Osteoblast (primary cell): ENCODE measurements at regions not wholly inside any gene's neighbourhood (a gene's known extent, or its start where the extent isn't known, plus 50 kb on each side); places are given as distances from the start of the nearest gene placed in this dataset.

Source experiments
- DNase-seq: peaks from one replicate; pipeline ENCODE4 v3.0.0; 2011; ENCODE audit warnings: low spot score, mixed read lengths; ENCODE audit not compliant: insufficient read length; ENCODE audit errors: missing footprints
- H2AFZ ChIP-seq: 2 replicates; pipeline ENCODE4 v1.6.0; 2011; ENCODE audit warnings: mild to moderate bottlenecking, low read length
- H3K27ac ChIP-seq: 2 replicates; pipeline ENCODE4 v1.5.1; 2011; ENCODE audit warnings: mild to moderate bottlenecking, low read depth, low read length, moderate library complexity
- H3K27me3 ChIP-seq: 2 replicates; pipeline ENCODE4 v1.6.0; 2012; ENCODE audit warnings: mild to moderate bottlenecking, control low read depth, inconsistent platforms, low read length, moderate library complexity; ENCODE audit not compliant: insufficient read depth
- H3K36me3 ChIP-seq: 2 replicates; pipeline ENCODE4 v1.5.1; 2011; ENCODE audit warnings: mild to moderate bottlenecking, low read length, control low read depth, moderate library complexity; ENCODE audit not compliant: insufficient read depth
- H3K4me1 ChIP-seq: 2 replicates; pipeline ENCODE4 v1.5.1; 2011; ENCODE audit warnings: mild to moderate bottlenecking, low read length, control low read depth, moderate library complexity; ENCODE audit not compliant: insufficient read depth
- H3K4me2 ChIP-seq: 2 replicates; pipeline ENCODE4 v1.6.0; 2011; ENCODE audit warnings: mild to moderate bottlenecking, low read length; ENCODE audit not compliant: insufficient read depth
- H3K4me3 ChIP-seq: fragments of 200-600 bp; sonication (generic); 3 replicates; pipeline ENCODE4 v1.5.1; 2012; ENCODE audit warnings: mild to moderate bottlenecking, low read length, inconsistent platforms; ENCODE audit not compliant: insufficient read depth
- H3K79me2 ChIP-seq: 2 replicates; pipeline ENCODE4 v1.6.0; 2012; ENCODE audit warnings: mild to moderate bottlenecking, low read length, control low read depth, inconsistent platforms; ENCODE audit not compliant: insufficient read depth
- H3K9me3 ChIP-seq: 2 replicates; pipeline ENCODE4 v1.5.1; 2011; ENCODE audit warnings: low read depth, low read length, control low read depth
- H4K20me1 ChIP-seq: 2 replicates; pipeline ENCODE4 v1.6.0; 2012; ENCODE audit warnings: mild to moderate bottlenecking, low read length, control low read depth; ENCODE audit not compliant: insufficient read depth
- CTCF ChIP-seq: IDR thresholded peaks from 2 replicates; pipeline ENCODE4 v1.5.1; 2011; ENCODE audit warnings: mild to moderate bottlenecking, low read depth, low read length, moderate library complexity; ENCODE audit errors: extremely low read depth

- TF ChIP-seq CTCF = no peak
- Histone ChIP-seq H2AFZ (no peak overlapping the region), H3K27me3 (no peaks in the 10 kb centered on the region), H3K27ac (no peak overlapping the region), H3K36me3 (no peaks in the 10 kb centered on the region), H3K79me2 (no peaks in the 10 kb centered on the region), H4K20me1 (no peaks in the 10 kb centered on the region), H3K4me2 (no peak overlapping the region), H3K4me3 (no peak overlapping the region), H3K4me1 (no peaks in the 10 kb centered on the region), H3K9me3 (no peaks in the 10 kb centered on the region)
- no peak for DNase-seq
These were observed 448.9 kb upstream of the ETAA1 start for GRCh38 chr2:66948234-66948633.

- no peaks in the 10 kb centered on the region for H3K4me1 ChIP-seq
- no peak for TF ChIP-seq CTCF
- no peaks in the 10 kb centered on the region for H3K36me3 ChIP-seq
- H2AFZ ChIP-seq = no peak overlapping the region
- no peak overlapping the region for H3K4me2 ChIP-seq
- H3K79me2 ChIP-seq = no peaks in the 10 kb centered on the region
- no peaks in the 10 kb centered on the region for H3K9me3 ChIP-seq
- H4K20me1 ChIP-seq = no peaks in the 10 kb centered on the region
- H3K27ac ChIP-seq = no peak overlapping the region
- no peaks in the 10 kb centered on the region for H3K27me3 ChIP-seq
- H3K4me3 ChIP-seq = no peak overlapping the region
- peak; percentile 81 for DNase-seq
These were observed 439.9 kb upstream of the ETAA1 start for GRCh38 chr2:66957198-66957597.

- H3K9me3 ChIP-seq = no peaks in the 10 kb centered on the region
- no peak for DNase-seq
- H3K4me2 ChIP-seq = no peak overlapping the region
- no peak overlapping the region for H3K4me3 ChIP-seq
- H3K4me1 ChIP-seq = no peaks in the 10 kb centered on the region
- no peaks in the 10 kb centered on the region for H4K20me1 ChIP-seq
- H3K79me2 ChIP-seq = no peaks in the 10 kb centered on the region
- H3K27ac ChIP-seq = no peak overlapping the region
- H3K27me3 ChIP-seq = no peaks in the 10 kb centered on the region
- H3K36me3 ChIP-seq = no peaks in the 10 kb centered on the region
- H2AFZ ChIP-seq = no peak overlapping the region
- TF ChIP-seq CTCF = no peak
These were observed 439.5 kb upstream of the ETAA1 start for GRCh38 chr2:66957677-66958076.

GRCh38 chr2:66960161-66960560 is 437.0 kb upstream of the ETAA1 start:
- H3K4me3 ChIP-seq = no peak overlapping the region
- no peak overlapping the region for H2AFZ ChIP-seq
- no peak for DNase-seq
- H3K4me1 ChIP-seq = no peaks in the 10 kb centered on the region
- no peaks in the 10 kb centered on the region for H4K20me1 ChIP-seq
- no peak for TF ChIP-seq CTCF
- H3K4me2 ChIP-seq = no peak overlapping the region
- H3K27me3 ChIP-seq = no peaks in the 10 kb centered on the region
- H3K9me3 ChIP-seq = no peaks in the 10 kb centered on the region
- H3K79me2 ChIP-seq = no peaks in the 10 kb centered on the region
- no peaks in the 10 kb centered on the region for H3K36me3 ChIP-seq
- no peak overlapping the region for H3K27ac ChIP-seq
